ENCODE measurements at regions not wholly inside any gene's neighbourhood (a gene's known extent, or its start where the extent isn't known, plus 50 kb on each side); places are given as distances from the start of the nearest gene placed in this dataset.

DNA sequence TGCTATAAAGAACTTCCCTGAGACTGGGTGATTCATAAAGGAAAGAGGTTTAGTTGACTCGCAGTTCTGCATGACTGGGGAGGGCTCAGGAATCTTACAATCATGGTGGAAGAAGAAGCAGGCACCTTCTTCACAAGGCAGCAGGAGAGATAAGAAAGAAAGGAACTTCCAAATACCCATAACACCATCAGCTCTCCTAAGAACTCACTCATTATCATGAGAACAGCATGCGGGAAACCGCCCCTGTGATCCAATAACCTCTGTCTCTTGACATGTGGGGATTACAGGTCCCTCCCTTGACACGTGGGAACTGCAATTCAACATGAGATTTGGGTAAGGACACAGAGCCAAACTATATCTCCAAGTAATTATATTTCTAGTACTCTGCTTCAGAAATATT, 163.8 kb upstream of the CDH20 start:
- intact Hi-C loops (cut with DNase I, micrococcal nuclease): no loop called here

GRCh38 chr18:61172624-61173023, 160.6 kb upstream of the CDH20 start:
- DNase-seq (no peak), ATAC-seq (no peak)
- H3K36me3 ChIP-seq (ENCODE audit: low read depth): no peaks in the 10 kb centered on the region
- no peak overlapping the region for H3K4me3 ChIP-seq
- H3K9me3 ChIP-seq: no peaks in the 10 kb centered on the region
- H3K4me1 ChIP-seq (ENCODE audit: low read depth): no peaks in the 10 kb centered on the region
- intact Hi-C loops (cut with DNase I, micrococcal nuclease): no loop called here
- no peak for TF ChIP-seq CTCF (IDR thresholded peaks at IDR 0.05)

More for the DNA sequence above, 163.8 kb upstream of the CDH20 start:
- Histone ChIP-seq H3K9me3 (no peaks in the 10 kb centered on the region), H3K36me3 (ENCODE audit: low read depth) (no peaks in the 10 kb centered on the region), H3K4me1 (ENCODE audit: low read depth) (no peaks in the 10 kb centered on the region), H3K4me3 (no peak overlapping the region)
- no peak for TF ChIP-seq CTCF (IDR thresholded peaks at IDR 0.05)
- ATAC-seq (no peak), DNase-seq (no peak)

DNA sequence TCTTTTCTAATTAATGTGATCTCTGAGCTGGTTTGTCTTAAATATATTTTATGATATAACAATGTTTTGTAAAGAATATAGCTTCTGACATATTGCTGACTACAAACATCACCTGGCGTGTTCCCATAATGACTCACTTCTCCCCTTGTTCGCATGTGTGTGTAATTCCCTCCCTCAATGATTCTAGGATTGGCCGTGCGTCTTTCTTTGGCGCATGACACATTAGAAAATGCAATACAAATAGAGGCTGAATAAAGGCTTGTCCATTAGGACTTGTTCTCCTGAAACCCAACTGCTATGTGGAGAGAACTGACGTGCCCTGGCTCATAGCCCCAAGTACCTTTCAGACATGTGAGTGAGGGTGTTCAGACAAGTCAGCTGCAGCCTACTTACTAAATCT, 159.7 kb upstream of the CDH20 start:
- ATAC-seq (no peak), DNase-seq (no peak)
- Histone ChIP-seq H3K9me3 (no peaks in the 10 kb centered on the region), H3K4me3 (no peak overlapping the region), H3K4me1 (ENCODE audit: low read depth) (no peaks in the 10 kb centered on the region), H3K36me3 (ENCODE audit: low read depth) (no peaks in the 10 kb centered on the region)
- TF ChIP-seq CTCF (IDR thresholded peaks at IDR 0.05): no peak
- intact Hi-C loops (cut with DNase I, micrococcal nuclease): no loop called here

- H3K36me3 ChIP-seq (ENCODE audit: low read depth): no peaks in the 10 kb centered on the region
- H3K9me3 ChIP-seq: no peaks in the 10 kb centered on the region
- DNase-seq: no peak
- TF ChIP-seq CTCF (IDR thresholded peaks at IDR 0.05): no peak
- no peaks in the 10 kb centered on the region for H3K4me1 ChIP-seq (ENCODE audit: low read depth)
- intact Hi-C loops (cut with DNase I, micrococcal nuclease): no loop called here
- ATAC-seq: no peak
- no peak overlapping the region for H3K4me3 ChIP-seq
Observed at GRCh38 chr18:61183798-61184197, 149.4 kb upstream of the CDH20 start.

- DNase-seq (no peak), ATAC-seq (no peak)
- intact Hi-C loops (cut with DNase I, micrococcal nuclease): no loop called here
- no peaks in the 10 kb centered on the region for H3K4me1 ChIP-seq (ENCODE audit: low read depth)
- TF ChIP-seq CTCF (IDR thresholded peaks at IDR 0.05): no peak
- H3K36me3 ChIP-seq (ENCODE audit: low read depth): no peaks in the 10 kb centered on the region
- H3K4me3 ChIP-seq: no peak overlapping the region
- H3K9me3 ChIP-seq: no peaks in the 10 kb centered on the region
Observed at GRCh38 chr18:61187971-61188370, 145.3 kb upstream of the CDH20 start.

DNA sequence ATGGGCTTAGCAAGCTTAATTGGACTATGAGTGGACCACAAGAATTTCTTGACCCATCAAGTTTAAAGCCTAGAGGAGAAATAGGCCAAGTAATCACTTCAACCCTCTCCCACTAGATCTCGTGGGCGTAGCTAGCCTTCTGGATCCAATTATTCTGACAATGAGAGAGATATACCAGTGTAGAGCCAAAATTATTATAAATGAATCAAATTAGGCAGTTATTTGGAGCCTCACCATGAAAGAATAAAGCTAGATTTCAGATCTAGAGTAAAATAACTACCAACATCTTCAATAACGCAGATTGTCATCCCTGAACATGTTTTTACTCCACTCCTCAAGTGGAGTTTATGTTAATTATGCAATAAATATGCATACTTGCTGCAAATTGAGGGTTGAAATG, 143.9 kb upstream of the CDH20 start:
- Histone ChIP-seq H3K4me1 (ENCODE audit: low read depth) (no peaks in the 10 kb centered on the region), H3K9me3 (no peaks in the 10 kb centered on the region), H3K4me3 (no peak overlapping the region), H3K36me3 (ENCODE audit: low read depth) (no peaks in the 10 kb centered on the region)
- intact Hi-C loops (cut with DNase I, micrococcal nuclease): no loop called here
- no peak for TF ChIP-seq CTCF (IDR thresholded peaks at IDR 0.05)
- DNase-seq: no peak
- no peak for ATAC-seq

Data from mucosa of descending colon (tissue), 3 donors.